ENCODE measurements at regions not wholly inside any gene's neighbourhood (a gene's known extent, or its start where the extent isn't known, plus 50 kb on each side); places are given as distances from the start of the nearest gene placed in this dataset.
"Not testable (repeated sequence)": the region's sequence is repeated elsewhere in the genome, so short reads cannot be mapped to it uniquely, and the experiment has no call there.

- no peak for DNase-seq
These were observed 149.1 kb upstream of the PIK3R1 start for GRCh38 chr5:68066277-68066955.

- not testable (repeated sequence) for DNase-seq
These were observed 150.2 kb upstream of the PIK3R1 start for GRCh38 chr5:68065321-68065720.

GRCh38 chr5:68060382-68060781 is 155.2 kb upstream of the PIK3R1 start:
- no peak for DNase-seq

DNA sequence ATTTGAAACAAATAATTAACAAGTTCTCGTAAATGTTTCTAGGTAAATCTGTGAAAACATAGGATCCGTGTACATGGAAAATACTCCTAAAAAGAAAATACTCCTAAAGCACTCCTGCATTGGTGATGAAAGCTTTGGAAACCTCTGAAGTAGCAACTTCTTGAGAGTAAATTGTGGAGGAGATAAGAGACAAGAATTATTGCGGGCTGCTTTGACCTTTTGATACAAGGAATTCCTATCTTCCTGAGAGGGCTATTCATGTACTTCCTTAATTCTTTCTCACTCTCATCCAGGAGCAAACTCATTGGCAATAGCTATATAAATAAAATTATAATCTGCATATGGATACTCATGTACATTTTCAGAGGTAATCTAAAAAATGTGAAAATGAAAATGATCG is 158.4 kb upstream of the PIK3R1 start:
- no peak for DNase-seq

GRCh38 chr5:68055686-68056085 is 159.9 kb upstream of the PIK3R1 start:
- DNase-seq: no peak

- peak; percentile 46 for DNase-seq
These were observed 160.9 kb upstream of the PIK3R1 start for GRCh38 chr5:68054638-68055037.

- DNase-seq: no peak
These were observed 162.4 kb upstream of the PIK3R1 start for GRCh38 chr5:68053202-68053601.

GRCh38 chr5:68049053-68049713 is 166.4 kb upstream of the PIK3R1 start:
- DNase-seq: peak; percentile 37

DNA sequence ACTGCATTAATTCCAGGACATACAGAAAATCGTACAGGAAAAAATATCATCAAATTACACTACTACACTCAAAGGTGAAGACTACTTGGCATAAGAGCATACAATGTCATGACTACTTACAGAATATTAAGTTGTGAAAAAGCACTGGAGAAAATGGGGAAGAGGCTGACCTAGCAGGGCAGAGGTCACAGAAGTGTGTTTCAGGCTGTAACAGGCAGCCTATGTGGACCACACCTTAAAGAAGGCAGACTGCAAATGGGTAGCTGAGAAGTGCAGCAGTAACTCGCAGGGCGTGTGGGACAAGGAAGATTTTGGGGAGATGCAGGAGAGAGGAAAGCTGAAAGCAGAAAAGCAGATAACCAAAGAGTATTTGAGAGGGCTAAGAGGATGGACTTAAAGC is 167.0 kb upstream of the PIK3R1 start:
- DNase-seq: no peak

GRCh38 chr5:68048054-68048453 is 167.5 kb upstream of the PIK3R1 start:
- not testable (repeated sequence) for DNase-seq

- DNase-seq: no peak
These were observed 168.5 kb upstream of the PIK3R1 start for GRCh38 chr5:68047035-68047434.

GRCh38 chr5:68046445-68046844 is 169.1 kb upstream of the PIK3R1 start:
- no peak for DNase-seq

GRCh38 chr5:68041293-68041692 is 174.3 kb upstream of the PIK3R1 start:
- DNase-seq: no peak

DNA sequence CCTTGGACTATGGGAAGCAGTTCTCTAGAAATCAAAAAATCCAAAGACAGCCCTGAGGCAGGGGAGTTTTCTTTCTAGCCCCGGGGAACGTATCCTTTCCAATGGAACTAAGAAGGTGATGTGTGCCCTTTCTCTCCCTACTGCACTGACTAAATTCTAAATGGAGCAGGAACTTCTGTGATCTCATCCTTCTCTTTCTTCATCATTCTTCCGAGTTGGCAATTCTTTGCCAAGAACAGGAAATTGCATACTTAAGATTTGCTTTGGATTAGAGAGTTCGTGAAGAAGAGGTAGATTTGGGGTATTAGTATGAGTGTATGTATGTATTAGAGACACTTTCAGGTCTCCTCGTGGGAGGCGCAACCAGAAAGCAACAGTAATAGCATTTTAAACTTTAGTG is 178.0 kb upstream of the PIK3R1 start:
- no peak for DNase-seq

- DNase-seq: no peak
These were observed 181.5 kb upstream of the PIK3R1 start for GRCh38 chr5:68033961-68034571.

- no peak for DNase-seq
These were observed 182.5 kb upstream of the PIK3R1 start for GRCh38 chr5:68033029-68033428.

GRCh38 chr5:68032216-68032762 is 183.3 kb upstream of the PIK3R1 start:
- DNase-seq: no peak

- no peak for DNase-seq
These were observed 187.3 kb upstream of the PIK3R1 start for GRCh38 chr5:68028131-68028727.

GRCh38 chr5:68027519-68027918 is 188.0 kb upstream of the PIK3R1 start:
- DNase-seq: no peak

DNA sequence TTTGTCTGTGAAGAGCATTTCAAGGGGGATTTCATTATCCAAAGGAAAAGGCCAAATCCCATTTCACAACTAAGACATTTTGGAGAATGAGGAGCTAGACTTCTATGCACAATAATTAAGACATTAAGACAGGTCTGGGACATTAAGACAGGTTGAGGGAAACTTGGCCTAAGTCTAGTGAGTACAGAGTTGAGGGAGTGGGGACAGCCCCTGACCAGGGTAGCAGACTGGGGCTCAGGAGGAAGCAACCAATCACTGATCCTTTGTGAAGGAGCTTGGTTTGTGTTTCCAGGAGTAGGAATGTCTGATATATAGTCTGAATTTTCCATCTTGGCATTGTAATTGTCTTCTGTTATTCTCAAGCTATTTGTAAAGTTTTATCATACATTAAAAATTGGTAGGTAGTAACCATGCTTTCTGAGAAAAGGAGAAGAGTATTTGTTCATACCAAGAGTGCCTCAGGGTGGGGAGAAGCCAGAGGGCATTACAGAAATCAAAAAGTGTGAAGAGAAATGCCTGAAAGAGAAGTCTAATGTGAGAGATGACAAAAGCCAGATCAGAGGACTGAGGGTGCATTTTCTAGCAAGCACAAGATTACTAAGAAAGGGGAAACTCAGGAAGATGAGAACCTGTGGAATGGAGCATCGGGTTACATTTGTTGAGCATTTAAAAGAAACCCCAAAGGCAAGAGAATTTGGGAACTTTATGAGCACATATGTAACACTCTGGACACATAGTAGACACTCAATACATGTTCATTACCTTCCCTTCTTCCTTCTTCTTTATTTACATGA is 189.3 kb upstream of the PIK3R1 start:
- DNase-seq: no peak

GRCh38 chr5:68024426-68024825 is 191.1 kb upstream of the PIK3R1 start:
- no peak for DNase-seq

GRCh38 chr5:68021916-68022315 is 193.6 kb upstream of the PIK3R1 start:
- no peak for DNase-seq

DNA sequence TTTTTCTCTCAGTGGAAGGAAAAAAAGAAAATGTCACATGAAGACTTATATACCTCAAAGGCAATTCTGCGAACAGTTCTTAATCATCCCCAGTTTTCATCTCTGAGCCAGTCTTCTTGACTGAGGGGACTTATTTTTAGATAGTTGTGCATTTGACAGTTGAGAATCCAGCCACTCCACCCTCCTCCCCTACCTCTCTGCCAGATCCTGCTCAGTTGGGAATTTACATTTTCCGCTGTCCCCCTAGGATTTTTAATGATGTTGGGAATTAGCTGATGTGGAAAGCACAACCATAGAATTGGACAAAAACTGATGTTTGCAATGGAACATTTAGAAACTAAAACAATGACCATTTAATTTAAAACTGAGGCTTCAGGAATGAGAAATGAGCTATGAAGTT is 194.3 kb upstream of the PIK3R1 start:
- DNase-seq: no peak
